ENCODE measurements at regions not wholly inside any gene's neighbourhood (a gene's known extent, or its start where the extent isn't known, plus 50 kb on each side); places are given as distances from the start of the nearest gene placed in this dataset.

DNA sequence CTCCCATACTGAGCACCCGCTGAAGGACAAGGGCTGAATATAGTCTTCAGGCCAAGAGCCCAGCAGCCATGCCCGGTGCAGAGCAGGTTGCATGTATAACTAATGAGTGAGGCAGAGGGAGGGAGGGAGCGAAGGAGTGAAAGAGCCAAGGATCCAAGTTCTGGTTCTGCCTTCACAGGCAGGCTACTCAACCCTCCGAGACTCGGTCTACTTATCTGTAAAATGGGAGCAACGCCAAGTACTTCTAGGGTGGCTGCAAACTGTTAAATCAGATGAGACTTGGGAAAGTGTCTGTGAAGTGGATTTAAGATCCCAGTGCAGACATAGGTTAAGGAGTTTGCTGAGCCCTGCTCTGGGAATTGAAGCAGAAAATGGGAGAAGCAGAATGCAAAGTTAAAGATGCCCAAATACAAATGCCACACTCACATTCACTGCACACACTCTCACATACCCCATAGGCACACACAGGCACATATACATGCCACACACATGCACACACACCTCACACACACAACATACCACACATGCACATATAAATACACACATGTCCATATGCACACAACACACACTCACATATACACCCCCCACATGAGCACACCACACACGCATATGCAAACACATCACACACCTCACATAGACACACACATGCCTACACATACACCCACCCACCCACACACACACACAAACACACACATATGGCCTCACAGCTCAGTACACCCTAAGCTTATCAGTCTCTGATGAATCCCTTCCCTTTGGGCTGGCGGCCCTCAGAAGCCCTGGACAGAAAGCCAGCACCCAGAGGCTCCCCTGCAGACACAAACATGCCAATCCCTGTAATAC is 76.7 kb downstream of the PITPNM2 start:
- Histone ChIP-seq H3K36me3 (ENCODE audit: insufficient read depth, low read length) (no peaks in the 10 kb centered on the region), H3K4me2 (ENCODE audit: low read length) (no peak overlapping the region), H2AFZ (ENCODE audit: low read depth, low read length) (no peak overlapping the region), H3K9ac (ENCODE audit: low read length) (no peak overlapping the region), H3K4me3 (ENCODE audit: insufficient read depth, low read depth, low read length) (no peak overlapping the region), H3K27ac (ENCODE audit: low read depth, low read length) (no peak overlapping the region), H3K79me2 (ENCODE audit: insufficient read depth, low read length) (no peaks in the 10 kb centered on the region), H3K9me3 (ENCODE audit: insufficient read depth, low read depth, low read length) (no peaks in the 10 kb centered on the region), H3K27me3 (ENCODE audit: insufficient read depth, low read length) (peaks cover 16% of the 10 kb centered on the region), H4K20me1 (ENCODE audit: insufficient read depth, low read length) (peaks cover 85% of the 10 kb centered on the region), H3K4me1 (ENCODE audit: insufficient read depth, low read length) (peaks cover 11% of the 10 kb centered on the region)
- no peak overlapping the region for H3K4me3 Mint-ChIP-seq (ENCODE audit: unreplicated experiment)
- FAIRE-seq (no peak), DNase-seq (ENCODE audit: low read depth) (no peak)
- H3K9me3 Mint-ChIP-seq (ENCODE audit: unreplicated experiment), result peaks cover 2% of the 10 kb centered on the region
- H3K4me1 Mint-ChIP-seq (ENCODE audit: low read depth, unreplicated experiment), result peaks cover 20% of the 10 kb centered on the region
- H3K27ac Mint-ChIP-seq (ENCODE audit: unreplicated experiment), result no peak overlapping the region
- H3K36me3 Mint-ChIP-seq (ENCODE audit: low read depth, unreplicated experiment), result peaks cover 4% of the 10 kb centered on the region
- peaks cover 2% of the 10 kb centered on the region for H3K27me3 Mint-ChIP-seq (ENCODE audit: low read depth, unreplicated experiment)
- no peak for TF ChIP-seq EZH2 (IDR thresholded peaks at IDR 0.05; ENCODE audit: insufficient read depth, low read length)
- no peak for TF ChIP-seq CTCF (IDR thresholded peaks at IDR 0.05; ENCODE audit: insufficient read depth, low read depth, low read length)

DNA sequence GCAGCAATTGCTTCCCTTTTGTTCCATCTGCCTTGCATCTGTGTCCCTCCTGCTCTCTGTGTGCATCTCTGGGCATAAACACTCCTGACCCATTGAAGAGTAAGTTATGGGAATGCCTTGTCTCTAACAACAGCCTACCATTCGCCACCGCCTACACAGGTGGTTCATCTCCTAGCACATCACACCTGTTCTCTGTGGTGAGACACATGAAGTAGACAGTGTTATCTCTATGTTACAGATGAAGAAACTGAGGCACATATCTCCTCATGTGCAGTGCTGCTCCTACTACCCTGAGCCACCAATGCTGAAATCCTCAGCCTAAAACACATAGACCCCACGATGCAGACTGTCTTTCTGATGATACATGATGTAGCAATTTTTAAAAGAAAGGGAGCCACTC is 77.6 kb downstream of the PITPNM2 start:
- no peak overlapping the region for H3K9ac ChIP-seq (ENCODE audit: low read length)
- H3K9me3 ChIP-seq (ENCODE audit: insufficient read depth, low read depth, low read length), result no peaks in the 10 kb centered on the region
- DNase-seq (ENCODE audit: low read depth), result no peak
- Mint-ChIP-seq H3K27ac (ENCODE audit: unreplicated experiment) (no peak overlapping the region), H3K9me3 (ENCODE audit: unreplicated experiment) (peaks cover 2% of the 10 kb centered on the region), H3K36me3 (ENCODE audit: low read depth, unreplicated experiment) (peaks cover 4% of the 10 kb centered on the region), H3K27me3 (ENCODE audit: low read depth, unreplicated experiment) (peaks cover 2% of the 10 kb centered on the region), H3K4me3 (ENCODE audit: unreplicated experiment) (no peak overlapping the region), H3K4me1 (ENCODE audit: low read depth, unreplicated experiment) (peaks cover 20% of the 10 kb centered on the region)
- H4K20me1 ChIP-seq (ENCODE audit: insufficient read depth, low read length), result peaks cover 91% of the 10 kb centered on the region
- TF ChIP-seq EZH2 (IDR thresholded peaks at IDR 0.05; ENCODE audit: insufficient read depth, low read length) (no peak), CTCF (IDR thresholded peaks at IDR 0.05; ENCODE audit: insufficient read depth, low read depth, low read length) (no peak)
- no peak overlapping the region for H3K27ac ChIP-seq (ENCODE audit: low read depth, low read length)
- FAIRE-seq, result no peak
- no peak overlapping the region for H2AFZ ChIP-seq (ENCODE audit: low read depth, low read length)
- H3K79me2 ChIP-seq (ENCODE audit: insufficient read depth, low read length), result no peaks in the 10 kb centered on the region
- H3K27me3 ChIP-seq (ENCODE audit: insufficient read depth, low read length), result peaks cover 16% of the 10 kb centered on the region
- no peak overlapping the region for H3K4me3 ChIP-seq (ENCODE audit: insufficient read depth, low read depth, low read length)
- no peak overlapping the region for H3K4me2 ChIP-seq (ENCODE audit: low read length)
- H3K4me1 ChIP-seq (ENCODE audit: insufficient read depth, low read length), result peaks cover 11% of the 10 kb centered on the region
- no peaks in the 10 kb centered on the region for H3K36me3 ChIP-seq (ENCODE audit: insufficient read depth, low read length)

- Histone ChIP-seq H3K36me3 (ENCODE audit: insufficient read depth, low read length) (no peaks in the 10 kb centered on the region), H3K9me3 (ENCODE audit: insufficient read depth, low read depth, low read length) (no peaks in the 10 kb centered on the region), H3K4me3 (ENCODE audit: insufficient read depth, low read depth, low read length) (no peak overlapping the region), H4K20me1 (ENCODE audit: insufficient read depth, low read length) (peaks cover 90% of the 10 kb centered on the region), H3K79me2 (ENCODE audit: insufficient read depth, low read length) (no peaks in the 10 kb centered on the region), H3K27me3 (ENCODE audit: insufficient read depth, low read length) (peaks cover 11% of the 10 kb centered on the region), H3K27ac (ENCODE audit: low read depth, low read length) (no peak overlapping the region), H2AFZ (ENCODE audit: low read depth, low read length) (no peak overlapping the region), H3K4me1 (ENCODE audit: insufficient read depth, low read length) (peaks cover 11% of the 10 kb centered on the region), H3K4me2 (ENCODE audit: low read length) (no peak overlapping the region), H3K9ac (ENCODE audit: low read length) (no peak overlapping the region)
- Mint-ChIP-seq H3K27ac (ENCODE audit: unreplicated experiment) (no peak overlapping the region), H3K27me3 (ENCODE audit: low read depth, unreplicated experiment) (peaks cover 1% of the 10 kb centered on the region), H3K4me1 (ENCODE audit: low read depth, unreplicated experiment) (peaks cover 19% of the 10 kb centered on the region), H3K4me3 (ENCODE audit: unreplicated experiment) (no peak overlapping the region), H3K36me3 (ENCODE audit: low read depth, unreplicated experiment) (peaks cover 6% of the 10 kb centered on the region), H3K9me3 (ENCODE audit: unreplicated experiment) (peaks cover 2% of the 10 kb centered on the region)
- FAIRE-seq (no peak), DNase-seq (ENCODE audit: low read depth) (no peak)
- no peak for TF ChIP-seq EZH2 (IDR thresholded peaks at IDR 0.05; ENCODE audit: insufficient read depth, low read length)
- TF ChIP-seq CTCF (IDR thresholded peaks at IDR 0.05; ENCODE audit: insufficient read depth, low read depth, low read length), result no peak
These were observed 79.0 kb downstream of the PITPNM2 start for GRCh38 chr12:123071857-123072256.

Measured in astrocyte (in vitro differentiated cells and primary cell).